Gastrocnemius medialis (tissue), 4 donors: ENCODE measurements at regions not wholly inside any gene's neighbourhood (a gene's known extent, or its start where the extent isn't known, plus 50 kb on each side); places are given as distances from the start of the nearest gene placed in this dataset.

Experiments
- CTCF ChIP-seq, 5 experiments: fragments of 450-650 bp in 3 of 5; fragments of 200-600 bp in 2 of 5; sonication (generic) in 2 of 5; IDR thresholded peaks in 4 of 5; conservative IDR thresholded peaks in 1 of 5; 1 replicate in 4 of 5; 2 replicates in 1 of 5; pipeline ENCODE4 v1.5.1; 2016 to 2019; ENCODE audit warnings: antibody characterized with exemption in 5 of 5, mild to moderate bottlenecking in 3 of 5, moderate library complexity in 3 of 5
- POLR2A ChIP-seq, 2 donors: fragments of 450-650 bp; IDR thresholded peaks; one replicate each; pipeline ENCODE4 v1.6.1; 2017; ENCODE audit warnings: antibody characterized with exemption in 2 of 2, mild to moderate bottlenecking in 2 of 2, moderate library complexity in 2 of 2

- TF ChIP-seq CTCF (IDR thresholded peaks at IDR 0.05 in 4 of 5, conservative IDR thresholded peaks at IDR 0.05 in 1 of 5) (no peak), POLR2A (IDR thresholded peaks at IDR 0.05) (no peak)
These were observed 1534.4 kb upstream of the PIK3C3 start for GRCh38 chr18:40420675-40421074.
